ENCODE measurements at regions not wholly inside any gene's neighbourhood (a gene's known extent, or its start where the extent isn't known, plus 50 kb on each side); places are given as distances from the start of the nearest gene placed in this dataset.

DNA sequence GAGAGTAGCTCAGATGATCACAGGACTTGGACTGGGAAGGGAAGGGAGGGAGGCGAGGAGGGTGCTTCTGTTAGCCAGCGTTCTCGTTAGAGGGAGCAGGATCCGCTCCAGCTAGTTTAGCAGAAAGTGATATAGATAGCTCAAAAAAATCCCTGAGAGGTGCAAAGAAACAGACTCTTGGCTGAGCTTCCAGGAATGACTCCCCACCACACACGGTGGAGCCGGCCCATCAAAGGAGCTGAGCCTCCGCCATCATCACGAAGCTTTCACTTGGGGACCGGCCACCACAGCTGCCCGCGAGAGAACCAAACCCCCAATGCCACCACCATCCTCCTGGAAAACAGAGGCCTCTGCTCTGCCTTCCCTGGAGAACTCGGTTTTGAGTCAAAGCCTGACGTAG lies 124.6 kb upstream of the BCL2L14 start:
- Histone ChIP-seq H3K36me3 (ENCODE audit: control insufficient read depth in 2 of 2, insufficient read depth in 1 of 2, low read length in 2 of 2) (no peaks in the 10 kb centered on the region), H3K9me3 (ENCODE audit: control insufficient read depth, insufficient read depth, low read depth, low read length) (no peaks in the 10 kb centered on the region), H3K4me1 (ENCODE audit: control insufficient read depth, insufficient read depth, low read length) (no peaks in the 10 kb centered on the region), H3K4me3 (ENCODE audit: low read depth, low read length) (no peak overlapping the region), H3K27ac (ENCODE audit: extremely low read depth, low read depth, low read length) (no peak overlapping the region)
- ChIA-PET POLR2A (no interaction called here), CTCF (interaction anchor here (0.6 kb wide), 1 partner anchor 1266 kb away, joined by 5 read pairs; no protein-coding TSS in a partner anchor)
- TF ChIP-seq, protein P1, sequence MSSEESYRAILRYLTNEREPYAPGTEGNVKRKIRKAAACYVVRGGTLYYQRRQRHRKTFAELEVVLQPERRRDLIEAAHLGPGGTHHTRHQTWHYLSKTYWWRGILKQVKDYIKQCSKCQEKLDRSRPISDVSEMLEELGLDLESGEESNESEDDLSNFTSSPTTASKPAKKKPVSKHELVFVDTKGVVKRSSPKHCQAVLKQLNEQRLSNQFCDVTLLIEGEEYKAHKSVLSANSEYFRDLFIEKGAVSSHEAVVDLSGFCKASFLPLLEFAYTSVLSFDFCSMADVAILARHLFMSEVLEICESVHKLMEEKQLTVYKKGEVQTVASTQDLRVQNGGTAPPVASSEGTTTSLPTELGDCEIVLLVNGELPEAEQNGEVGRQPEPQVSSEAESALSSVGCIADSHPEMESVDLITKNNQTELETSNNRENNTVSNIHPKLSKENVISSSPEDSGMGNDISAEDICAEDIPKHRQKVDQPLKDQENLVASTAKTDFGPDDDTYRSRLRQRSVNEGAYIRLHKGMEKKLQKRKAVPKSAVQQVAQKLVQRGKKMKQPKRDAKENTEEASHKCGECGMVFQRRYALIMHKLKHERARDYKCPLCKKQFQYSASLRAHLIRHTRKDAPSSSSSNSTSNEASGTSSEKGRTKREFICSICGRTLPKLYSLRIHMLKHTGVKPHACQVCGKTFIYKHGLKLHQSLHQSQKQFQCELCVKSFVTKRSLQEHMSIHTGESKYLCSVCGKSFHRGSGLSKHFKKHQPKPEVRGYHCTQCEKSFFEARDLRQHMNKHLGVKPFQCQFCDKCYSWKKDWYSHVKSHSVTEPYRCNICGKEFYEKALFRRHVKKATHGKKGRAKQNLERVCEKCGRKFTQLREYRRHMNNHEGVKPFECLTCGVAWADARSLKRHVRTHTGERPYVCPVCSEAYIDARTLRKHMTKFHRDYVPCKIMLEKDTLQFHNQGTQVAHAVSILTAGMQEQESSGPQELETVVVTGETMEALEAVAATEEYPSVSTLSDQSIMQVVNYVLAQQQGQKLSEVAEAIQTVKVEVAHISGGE (tag by site-specific recombination; conservative IDR thresholded peaks at IDR 0.05; ENCODE audit: low read depth), result no peak
- TF ChIP-seq ZNF341 (tag by site-specific recombination; IDR thresholded peaks at IDR 0.05; ENCODE audit: low read depth) (no peak), ZNF623 (tag by site-specific recombination; IDR thresholded peaks at IDR 0.05) (no peak), HOXD13 (CRISPR knock-in tag; IDR thresholded peaks at IDR 0.05; ENCODE audit: borderline replicate concordance) (no peak), ZNF76 (tag by site-specific recombination; IDR thresholded peaks at IDR 0.05; ENCODE audit: borderline replicate concordance, low read depth) (no peak), MEIS1 (CRISPR knock-in tag; IDR thresholded peaks at IDR 0.05; ENCODE audit: borderline replicate concordance) (no peak), ZNF701 (tag by site-specific recombination; IDR thresholded peaks at IDR 0.05) (no peak), ZNF776 (tag by site-specific recombination; IDR thresholded peaks at IDR 0.05; ENCODE audit: borderline replicate concordance) (no peak), ZNF792 (tag by site-specific recombination; IDR thresholded peaks at IDR 0.05) (no peak), REPIN1 (tag by site-specific recombination; IDR thresholded peaks at IDR 0.05; ENCODE audit: low read depth) (no peak), ZNF221 (tag by site-specific recombination; IDR thresholded peaks at IDR 0.05; ENCODE audit: borderline replicate concordance) (no peak), ZNF707 (tag by site-specific recombination; IDR thresholded peaks at IDR 0.05) (no peak), ZNF658 (tag by site-specific recombination; IDR thresholded peaks at IDR 0.05) (no peak), SALL2 (tag by site-specific recombination; IDR thresholded peaks at IDR 0.05; ENCODE audit: borderline replicate concordance) (no peak), ZNF777 (tag by site-specific recombination; IDR thresholded peaks at IDR 0.05; ENCODE audit: borderline replicate concordance) (no peak)
- TF ChIP-seq, protein P2, sequence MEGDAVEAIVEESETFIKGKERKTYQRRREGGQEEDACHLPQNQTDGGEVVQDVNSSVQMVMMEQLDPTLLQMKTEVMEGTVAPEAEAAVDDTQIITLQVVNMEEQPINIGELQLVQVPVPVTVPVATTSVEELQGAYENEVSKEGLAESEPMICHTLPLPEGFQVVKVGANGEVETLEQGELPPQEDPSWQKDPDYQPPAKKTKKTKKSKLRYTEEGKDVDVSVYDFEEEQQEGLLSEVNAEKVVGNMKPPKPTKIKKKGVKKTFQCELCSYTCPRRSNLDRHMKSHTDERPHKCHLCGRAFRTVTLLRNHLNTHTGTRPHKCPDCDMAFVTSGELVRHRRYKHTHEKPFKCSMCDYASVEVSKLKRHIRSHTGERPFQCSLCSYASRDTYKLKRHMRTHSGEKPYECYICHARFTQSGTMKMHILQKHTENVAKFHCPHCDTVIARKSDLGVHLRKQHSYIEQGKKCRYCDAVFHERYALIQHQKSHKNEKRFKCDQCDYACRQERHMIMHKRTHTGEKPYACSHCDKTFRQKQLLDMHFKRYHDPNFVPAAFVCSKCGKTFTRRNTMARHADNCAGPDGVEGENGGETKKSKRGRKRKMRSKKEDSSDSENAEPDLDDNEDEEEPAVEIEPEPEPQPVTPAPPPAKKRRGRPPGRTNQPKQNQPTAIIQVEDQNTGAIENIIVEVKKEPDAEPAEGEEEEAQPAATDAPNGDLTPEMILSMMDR (tag by site-specific recombination; IDR thresholded peaks at IDR 0.05), result no peak
- TF ChIP-seq, protein P3, sequence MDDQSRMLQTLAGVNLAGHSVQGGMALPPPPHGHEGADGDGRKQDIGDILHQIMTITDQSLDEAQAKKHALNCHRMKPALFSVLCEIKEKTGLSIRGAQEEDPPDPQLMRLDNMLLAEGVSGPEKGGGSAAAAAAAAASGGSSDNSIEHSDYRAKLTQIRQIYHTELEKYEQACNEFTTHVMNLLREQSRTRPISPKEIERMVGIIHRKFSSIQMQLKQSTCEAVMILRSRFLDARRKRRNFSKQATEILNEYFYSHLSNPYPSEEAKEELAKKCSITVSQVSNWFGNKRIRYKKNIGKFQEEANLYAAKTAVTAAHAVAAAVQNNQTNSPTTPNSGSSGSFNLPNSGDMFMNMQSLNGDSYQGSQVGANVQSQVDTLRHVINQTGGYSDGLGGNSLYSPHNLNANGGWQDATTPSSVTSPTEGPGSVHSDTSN (CRISPR knock-in tag; IDR thresholded peaks at IDR 0.05), result no peak
- TF ChIP-seq, protein P4, sequence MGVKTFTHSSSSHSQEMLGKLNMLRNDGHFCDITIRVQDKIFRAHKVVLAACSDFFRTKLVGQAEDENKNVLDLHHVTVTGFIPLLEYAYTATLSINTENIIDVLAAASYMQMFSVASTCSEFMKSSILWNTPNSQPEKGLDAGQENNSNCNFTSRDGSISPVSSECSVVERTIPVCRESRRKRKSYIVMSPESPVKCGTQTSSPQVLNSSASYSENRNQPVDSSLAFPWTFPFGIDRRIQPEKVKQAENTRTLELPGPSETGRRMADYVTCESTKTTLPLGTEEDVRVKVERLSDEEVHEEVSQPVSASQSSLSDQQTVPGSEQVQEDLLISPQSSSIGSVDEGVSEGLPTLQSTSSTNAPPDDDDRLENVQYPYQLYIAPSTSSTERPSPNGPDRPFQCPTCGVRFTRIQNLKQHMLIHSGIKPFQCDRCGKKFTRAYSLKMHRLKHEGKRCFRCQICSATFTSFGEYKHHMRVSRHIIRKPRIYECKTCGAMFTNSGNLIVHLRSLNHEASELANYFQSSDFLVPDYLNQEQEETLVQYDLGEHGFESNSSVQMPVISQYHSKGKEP (tag by site-specific recombination; IDR thresholded peaks at IDR 0.05), result no peak
- TF ChIP-seq, protein P5, sequence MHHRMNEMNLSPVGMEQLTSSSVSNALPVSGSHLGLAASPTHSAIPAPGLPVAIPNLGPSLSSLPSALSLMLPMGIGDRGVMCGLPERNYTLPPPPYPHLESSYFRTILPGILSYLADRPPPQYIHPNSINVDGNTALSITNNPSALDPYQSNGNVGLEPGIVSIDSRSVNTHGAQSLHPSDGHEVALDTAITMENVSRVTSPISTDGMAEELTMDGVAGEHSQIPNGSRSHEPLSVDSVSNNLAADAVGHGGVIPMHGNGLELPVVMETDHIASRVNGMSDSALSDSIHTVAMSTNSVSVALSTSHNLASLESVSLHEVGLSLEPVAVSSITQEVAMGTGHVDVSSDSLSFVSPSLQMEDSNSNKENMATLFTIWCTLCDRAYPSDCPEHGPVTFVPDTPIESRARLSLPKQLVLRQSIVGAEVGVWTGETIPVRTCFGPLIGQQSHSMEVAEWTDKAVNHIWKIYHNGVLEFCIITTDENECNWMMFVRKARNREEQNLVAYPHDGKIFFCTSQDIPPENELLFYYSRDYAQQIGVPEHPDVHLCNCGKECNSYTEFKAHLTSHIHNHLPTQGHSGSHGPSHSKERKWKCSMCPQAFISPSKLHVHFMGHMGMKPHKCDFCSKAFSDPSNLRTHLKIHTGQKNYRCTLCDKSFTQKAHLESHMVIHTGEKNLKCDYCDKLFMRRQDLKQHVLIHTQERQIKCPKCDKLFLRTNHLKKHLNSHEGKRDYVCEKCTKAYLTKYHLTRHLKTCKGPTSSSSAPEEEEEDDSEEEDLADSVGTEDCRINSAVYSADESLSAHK (tag by site-specific recombination; IDR thresholded peaks at IDR 0.05), result no peak
- TF ChIP-seq, protein P6, sequence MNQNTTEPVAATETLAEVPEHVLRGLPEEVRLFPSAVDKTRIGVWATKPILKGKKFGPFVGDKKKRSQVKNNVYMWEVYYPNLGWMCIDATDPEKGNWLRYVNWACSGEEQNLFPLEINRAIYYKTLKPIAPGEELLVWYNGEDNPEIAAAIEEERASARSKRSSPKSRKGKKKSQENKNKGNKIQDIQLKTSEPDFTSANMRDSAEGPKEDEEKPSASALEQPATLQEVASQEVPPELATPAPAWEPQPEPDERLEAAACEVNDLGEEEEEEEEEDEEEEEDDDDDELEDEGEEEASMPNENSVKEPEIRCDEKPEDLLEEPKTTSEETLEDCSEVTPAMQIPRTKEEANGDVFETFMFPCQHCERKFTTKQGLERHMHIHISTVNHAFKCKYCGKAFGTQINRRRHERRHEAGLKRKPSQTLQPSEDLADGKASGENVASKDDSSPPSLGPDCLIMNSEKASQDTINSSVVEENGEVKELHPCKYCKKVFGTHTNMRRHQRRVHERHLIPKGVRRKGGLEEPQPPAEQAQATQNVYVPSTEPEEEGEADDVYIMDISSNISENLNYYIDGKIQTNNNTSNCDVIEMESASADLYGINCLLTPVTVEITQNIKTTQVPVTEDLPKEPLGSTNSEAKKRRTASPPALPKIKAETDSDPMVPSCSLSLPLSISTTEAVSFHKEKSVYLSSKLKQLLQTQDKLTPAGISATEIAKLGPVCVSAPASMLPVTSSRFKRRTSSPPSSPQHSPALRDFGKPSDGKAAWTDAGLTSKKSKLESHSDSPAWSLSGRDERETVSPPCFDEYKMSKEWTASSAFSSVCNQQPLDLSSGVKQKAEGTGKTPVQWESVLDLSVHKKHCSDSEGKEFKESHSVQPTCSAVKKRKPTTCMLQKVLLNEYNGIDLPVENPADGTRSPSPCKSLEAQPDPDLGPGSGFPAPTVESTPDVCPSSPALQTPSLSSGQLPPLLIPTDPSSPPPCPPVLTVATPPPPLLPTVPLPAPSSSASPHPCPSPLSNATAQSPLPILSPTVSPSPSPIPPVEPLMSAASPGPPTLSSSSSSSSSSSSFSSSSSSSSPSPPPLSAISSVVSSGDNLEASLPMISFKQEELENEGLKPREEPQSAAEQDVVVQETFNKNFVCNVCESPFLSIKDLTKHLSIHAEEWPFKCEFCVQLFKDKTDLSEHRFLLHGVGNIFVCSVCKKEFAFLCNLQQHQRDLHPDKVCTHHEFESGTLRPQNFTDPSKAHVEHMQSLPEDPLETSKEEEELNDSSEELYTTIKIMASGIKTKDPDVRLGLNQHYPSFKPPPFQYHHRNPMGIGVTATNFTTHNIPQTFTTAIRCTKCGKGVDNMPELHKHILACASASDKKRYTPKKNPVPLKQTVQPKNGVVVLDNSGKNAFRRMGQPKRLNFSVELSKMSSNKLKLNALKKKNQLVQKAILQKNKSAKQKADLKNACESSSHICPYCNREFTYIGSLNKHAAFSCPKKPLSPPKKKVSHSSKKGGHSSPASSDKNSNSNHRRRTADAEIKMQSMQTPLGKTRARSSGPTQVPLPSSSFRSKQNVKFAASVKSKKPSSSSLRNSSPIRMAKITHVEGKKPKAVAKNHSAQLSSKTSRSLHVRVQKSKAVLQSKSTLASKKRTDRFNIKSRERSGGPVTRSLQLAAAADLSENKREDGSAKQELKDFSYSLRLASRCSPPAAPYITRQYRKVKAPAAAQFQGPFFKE (tag by site-specific recombination; IDR thresholded peaks at IDR 0.05; ENCODE audit: borderline replicate concordance), result no peak
